HG03196 (cell line): ENCODE measurements at regions not wholly inside any gene's neighbourhood (a gene's known extent, or its start where the extent isn't known, plus 50 kb on each side); places are given as distances from the start of the nearest gene placed in this dataset.
"Not testable (repeated sequence)": the region's sequence is repeated elsewhere in the genome, so short reads cannot be mapped to it uniquely, and the experiment has no call there.

Experiments used
- ATAC-seq: cut with Tn5 transposase; IDR thresholded peaks from one replicate; pipeline ENCODE4 v1.9.1; 2021; ENCODE audit not compliant: unreplicated experiment

DNA sequence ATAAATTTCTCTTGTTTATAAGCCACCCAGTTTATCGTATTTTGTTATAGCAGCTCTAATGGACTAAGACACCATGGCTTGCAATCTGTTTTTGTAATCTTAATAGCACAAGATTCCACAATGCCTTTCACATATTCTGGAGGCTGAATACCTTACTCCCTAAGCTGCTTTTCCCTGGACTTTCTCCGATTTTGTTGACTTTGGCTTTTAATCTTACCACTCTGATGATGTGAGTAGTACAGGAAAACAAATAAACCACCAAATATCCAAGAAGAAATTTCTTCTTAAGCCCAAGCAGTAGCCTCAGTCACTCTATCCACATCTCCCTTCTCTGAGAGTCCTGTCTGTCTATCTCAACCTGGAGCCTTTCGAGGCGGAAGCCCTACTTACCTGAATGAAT, 838.6 kb downstream of the LTN1 start:
- no peak for ATAC-seq

DNA sequence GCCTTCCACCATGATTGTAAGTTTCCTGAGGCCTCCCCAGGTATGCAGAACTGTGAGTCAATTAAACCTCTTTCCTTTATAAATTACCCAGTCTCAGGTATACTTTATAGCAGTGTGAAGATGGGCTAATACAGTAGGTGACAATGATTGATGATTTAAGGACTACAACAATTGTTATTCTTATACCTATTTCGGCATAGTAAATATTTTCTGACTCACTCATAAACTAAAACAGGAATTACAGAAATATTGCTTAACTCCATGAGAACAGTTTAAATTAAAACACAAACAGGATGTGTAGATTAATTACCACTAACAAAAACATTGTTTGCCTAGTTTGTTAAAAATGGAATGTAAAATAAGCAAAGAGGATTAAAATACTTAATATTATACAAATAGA, 839.9 kb downstream of the LTN1 start:
- ATAC-seq = no peak

DNA sequence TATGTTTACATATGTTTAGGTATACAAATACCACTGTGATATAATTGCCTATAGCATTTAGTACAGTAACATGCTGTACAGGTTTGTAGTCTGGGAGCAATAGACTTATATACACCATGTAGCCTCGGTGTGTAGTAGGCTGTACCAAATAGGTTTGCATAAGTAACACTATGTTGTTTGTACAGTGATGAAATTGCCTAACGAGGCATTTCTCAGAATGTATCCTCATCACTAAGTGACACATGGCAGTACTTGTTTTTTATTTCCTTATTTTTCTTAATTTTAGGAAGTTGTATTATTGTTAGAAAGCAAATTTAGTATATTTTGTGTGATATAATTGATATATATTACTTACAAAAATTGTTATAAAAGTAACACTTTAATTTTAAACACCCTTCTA, 840.9 kb downstream of the LTN1 start:
- ATAC-seq = no peak

DNA sequence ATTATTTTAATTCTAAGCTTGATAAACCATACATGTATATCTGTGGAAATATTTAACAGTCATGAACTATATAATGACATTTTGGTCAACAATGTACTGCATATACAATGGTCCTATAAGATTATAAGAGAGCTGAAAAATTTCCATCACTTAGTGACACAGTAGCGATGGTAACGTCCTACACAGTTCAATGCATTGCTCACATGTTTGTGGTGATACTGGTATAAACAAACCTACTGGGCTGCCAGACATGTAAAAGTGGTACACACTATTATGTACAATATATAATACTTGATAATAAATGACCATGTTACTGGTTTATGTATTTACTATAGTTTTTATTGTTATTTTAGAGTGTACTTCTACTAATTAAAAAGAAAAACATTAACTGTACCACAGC, 841.9 kb downstream of the LTN1 start:
- no peak for ATAC-seq

DNA sequence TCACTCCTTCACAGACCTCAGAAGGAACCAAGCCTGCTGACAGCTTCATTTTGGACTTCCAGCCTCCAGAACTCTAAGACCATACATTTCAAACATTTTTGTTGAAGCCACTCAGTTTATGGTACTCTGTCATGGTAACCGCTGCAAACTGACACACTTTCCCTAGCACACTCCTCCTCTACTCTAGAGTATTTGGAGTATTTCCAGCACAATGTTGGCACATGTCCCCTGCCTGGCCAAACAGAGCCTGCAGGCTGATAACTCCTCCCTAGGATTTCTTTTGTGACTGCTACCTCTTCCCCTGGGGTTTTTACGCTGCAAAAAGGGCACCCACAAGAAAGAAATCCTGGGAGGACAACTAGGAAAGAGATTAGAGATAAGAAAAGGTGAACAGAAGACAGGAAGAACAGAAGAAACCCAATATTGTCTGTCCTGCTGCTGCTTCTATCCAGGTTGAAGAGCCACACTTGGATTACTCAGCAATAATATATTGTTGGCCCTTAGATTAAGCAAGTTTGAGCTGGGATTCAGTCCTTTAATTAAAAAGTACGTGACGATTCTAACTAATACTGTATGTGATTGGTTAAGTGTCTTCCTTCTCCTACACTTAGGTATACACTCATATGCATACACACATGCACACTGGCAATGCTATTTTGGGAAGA, 844.1 kb downstream of the LTN1 start:
- ATAC-seq = no peak

DNA sequence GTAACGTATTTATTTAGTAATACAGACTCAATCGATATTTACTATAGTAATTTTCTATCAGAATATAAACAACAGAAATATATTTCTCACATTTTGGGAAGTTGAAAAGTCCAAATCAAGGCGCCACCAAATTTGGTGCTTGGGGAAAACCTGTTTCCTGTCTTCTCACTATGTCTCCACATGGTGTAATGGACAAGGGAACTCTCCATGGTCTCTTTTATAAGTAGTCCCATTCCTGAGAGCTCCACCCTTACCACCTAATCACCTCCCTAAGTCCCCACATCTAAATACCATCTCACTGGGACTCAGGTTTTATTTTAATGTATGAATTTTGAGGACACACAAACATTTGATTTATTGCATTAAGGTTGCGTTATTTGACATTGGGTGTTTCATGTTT, 848.0 kb downstream of the LTN1 start:
- ATAC-seq = no peak

DNA sequence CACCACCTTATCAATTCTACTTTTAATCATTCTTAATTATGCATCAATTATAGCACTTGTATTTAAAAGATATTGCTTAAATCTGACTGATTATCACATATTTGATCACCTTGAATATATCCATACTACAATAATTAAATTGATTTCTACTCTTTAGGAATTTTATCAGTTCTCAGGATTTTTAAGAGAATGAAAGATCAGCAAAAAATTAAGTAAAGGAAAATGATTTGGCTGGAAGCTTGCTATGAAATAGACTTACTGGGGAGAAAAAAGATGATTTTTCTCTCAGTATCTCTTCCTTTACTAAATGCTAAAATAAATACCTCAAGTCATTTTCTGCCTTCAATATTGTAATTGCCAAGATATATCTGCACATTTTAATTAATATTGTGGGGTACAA, 848.6 kb downstream of the LTN1 start:
- no peak for ATAC-seq

DNA sequence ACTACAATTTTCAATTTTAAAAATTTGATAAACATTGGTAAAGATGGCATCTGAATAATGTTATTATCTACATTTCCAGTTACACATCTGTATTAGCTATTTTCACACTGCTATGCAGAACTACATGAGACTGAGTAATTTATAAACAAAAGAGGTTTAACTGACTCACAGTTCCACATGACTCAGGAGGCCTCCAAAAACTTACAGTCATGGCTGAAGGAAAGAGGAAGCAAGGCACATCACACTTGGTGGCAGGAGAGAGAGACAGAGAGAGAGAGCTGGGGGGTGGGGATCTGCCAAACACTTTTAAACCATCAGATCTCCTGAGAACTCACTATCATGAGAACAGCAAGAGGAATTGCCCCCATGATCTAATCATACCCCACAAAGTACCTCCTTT, 850.0 kb downstream of the LTN1 start:
- ATAC-seq = no peak

DNA sequence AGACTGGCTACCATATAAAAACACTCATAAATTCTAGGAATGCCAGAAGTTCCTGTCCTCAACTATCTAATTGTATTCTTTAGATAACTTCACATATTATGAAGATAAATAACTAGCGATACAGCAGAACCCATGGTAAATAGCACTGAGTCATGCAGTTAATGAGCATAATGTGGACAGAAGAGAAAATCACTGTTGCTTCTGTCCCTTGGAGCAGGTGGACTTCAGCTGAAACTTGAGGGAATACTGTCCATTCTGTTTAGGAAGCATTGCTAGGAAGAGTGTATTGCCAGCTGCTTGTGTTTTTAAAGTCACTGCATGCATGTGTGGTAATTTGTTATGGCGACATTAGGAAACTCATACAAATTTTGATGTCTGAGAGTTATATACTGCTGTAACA, 854.4 kb downstream of the LTN1 start:
- ATAC-seq = no peak

DNA sequence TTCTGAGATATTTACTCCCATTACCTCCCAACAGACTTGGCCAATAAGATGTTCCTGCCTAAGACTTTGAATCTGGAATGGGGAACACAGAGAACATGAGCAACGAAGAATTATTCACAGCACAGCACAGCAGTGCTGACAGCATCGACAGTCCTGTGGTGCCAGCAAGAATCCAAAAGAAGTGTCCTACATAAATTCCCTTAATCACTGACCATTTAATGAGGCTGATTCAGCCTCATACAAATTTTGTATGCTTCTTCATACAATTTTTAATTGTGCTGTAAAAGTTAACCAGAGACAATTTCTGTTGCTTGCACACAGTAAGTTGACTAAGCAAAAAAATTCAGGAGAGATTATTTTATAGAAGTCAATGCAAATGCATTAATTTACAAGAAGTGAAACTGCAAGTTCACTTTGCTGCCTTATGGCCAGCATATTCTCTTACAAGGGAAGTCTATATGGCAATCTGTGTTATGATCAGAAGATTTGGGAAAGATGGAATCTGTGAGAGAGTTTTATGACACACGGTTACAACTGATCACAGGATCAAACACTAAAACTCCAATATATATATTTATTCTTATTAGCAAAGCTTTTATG, 855.9 kb downstream of the LTN1 start:
- no peak for ATAC-seq

DNA sequence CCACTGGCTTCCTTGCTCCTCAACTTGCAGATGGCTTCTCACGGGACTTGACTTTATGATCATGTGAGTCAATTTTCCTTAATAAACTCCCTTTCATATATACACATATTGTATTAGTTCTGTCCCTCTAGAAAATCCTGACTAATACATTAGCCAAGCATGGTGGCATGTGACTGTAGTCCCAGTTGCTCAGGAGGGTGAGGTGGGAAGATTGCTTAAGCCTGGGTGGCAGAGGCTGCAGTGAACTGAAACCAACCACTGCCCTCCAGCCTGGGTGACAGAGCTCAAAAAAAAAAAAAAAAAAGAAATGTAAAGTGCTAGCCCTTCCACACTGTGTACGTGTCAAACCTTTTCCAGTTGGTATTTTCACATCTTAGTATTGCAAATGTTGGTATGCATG, 857.0 kb downstream of the LTN1 start:
- ATAC-seq = no peak

DNA sequence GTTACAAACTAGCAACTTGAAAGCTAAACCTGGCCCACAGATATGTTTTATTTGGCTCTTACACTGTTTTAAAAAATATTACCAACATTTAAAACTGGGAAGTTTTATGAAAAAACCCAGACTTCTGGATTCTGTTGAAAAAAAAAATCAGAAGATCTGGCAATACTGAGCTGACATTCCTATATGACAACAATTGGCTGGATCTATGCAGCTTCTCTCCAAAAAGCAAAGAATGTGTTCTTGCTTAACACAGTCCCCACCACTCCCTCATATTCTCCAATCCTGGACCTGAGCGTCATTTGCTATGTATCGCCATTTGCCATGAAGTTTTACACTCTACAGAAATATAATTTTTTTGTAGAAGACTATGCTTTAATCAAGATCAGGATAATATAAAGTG, 859.6 kb downstream of the LTN1 start:
- ATAC-seq = no peak

DNA sequence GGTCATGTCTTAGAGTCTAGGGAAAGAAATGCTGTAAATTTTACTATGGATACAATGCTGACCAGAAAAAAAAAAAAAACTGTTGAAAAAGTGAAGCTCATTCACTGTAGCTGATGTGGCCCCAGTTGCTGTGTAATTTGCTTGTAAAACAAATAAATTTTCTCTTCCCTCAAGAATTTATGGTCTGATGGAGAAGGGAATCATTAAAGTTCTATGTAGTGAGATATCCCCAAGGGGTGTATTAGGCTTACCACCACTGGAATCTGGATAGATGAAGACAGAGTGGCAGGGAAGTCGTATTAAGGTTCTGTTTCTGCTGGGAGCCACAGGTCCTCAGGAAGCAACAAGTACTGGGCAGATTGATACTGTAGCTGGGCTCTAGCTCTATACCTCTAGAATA, 860.0 kb downstream of the LTN1 start:
- no peak for ATAC-seq

DNA sequence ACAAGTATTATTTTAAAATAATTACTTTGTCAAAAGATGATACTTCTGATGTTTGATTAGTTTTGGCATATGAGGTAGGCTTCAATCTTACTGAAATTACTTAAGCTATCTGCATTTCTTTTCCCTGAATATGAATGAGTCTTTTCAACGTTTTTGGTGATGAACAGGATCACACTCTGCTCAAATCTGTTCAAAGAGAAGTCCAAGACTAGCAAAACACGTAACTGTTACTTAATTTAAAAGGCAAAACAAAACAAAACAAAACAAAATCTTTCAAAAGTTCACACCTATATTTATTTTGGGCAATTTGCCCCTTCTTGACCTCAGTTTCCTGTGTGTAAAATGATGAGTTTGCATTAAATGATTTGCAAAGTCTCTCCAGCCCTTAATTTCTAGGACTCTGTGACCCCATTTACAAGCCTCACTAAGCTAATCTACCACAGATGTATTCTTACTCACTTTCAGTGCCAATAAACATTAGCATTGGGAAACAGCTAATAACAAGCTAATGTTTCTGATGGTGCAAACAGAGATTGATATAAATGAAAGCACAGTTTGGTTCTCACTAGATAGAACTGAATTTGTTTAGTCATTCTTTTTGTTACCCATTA, 865.4 kb downstream of the LTN1 start:
- no peak for ATAC-seq

DNA sequence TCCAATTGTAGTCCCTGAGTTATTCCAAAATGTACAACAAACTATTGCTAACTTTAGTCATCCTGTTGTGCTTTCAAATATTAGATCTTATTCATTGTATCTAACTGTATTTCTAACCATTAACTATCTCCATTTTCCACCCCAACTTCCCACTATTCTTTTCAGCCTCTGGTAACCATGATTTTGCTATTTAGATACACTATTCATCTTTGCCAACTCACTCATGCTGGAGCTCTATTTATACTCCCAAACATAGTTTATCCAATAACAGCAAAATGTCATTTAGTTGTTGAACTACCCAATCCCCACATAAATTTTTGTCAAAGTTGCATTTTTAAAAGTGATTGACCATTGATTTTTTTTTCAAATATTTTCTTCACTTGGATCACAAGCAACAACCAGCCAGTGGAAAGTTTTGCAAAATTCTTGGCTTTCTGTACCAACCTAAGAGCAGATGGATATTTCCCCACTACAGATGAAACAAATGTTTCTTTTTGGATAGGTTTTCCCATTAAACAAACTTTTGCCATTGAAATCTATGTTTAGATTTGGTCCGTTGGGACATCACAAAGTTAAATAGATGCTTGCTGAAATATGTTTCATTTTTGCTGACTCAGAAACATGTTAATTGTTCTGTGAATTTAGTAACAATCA, 866.0 kb downstream of the LTN1 start:
- ATAC-seq = no peak

DNA sequence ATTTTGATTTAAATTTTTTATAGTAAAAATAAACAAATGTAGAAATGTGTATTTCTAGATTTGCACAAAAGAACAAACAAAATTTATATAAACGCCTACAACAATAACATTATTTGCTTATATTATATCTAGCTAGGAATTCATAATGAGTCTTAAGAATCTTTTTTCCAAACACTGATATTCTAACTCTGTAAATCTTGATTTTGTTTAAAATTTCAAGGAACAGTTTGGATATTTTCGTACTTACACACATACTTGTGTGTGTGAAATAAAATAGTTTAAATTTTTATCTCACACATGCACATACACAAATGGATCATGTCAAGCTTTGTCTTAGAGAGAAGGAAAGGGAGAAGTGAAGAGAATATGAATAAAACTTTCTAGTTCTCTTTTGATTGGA, 868.1 kb downstream of the LTN1 start:
- ATAC-seq = no peak

DNA sequence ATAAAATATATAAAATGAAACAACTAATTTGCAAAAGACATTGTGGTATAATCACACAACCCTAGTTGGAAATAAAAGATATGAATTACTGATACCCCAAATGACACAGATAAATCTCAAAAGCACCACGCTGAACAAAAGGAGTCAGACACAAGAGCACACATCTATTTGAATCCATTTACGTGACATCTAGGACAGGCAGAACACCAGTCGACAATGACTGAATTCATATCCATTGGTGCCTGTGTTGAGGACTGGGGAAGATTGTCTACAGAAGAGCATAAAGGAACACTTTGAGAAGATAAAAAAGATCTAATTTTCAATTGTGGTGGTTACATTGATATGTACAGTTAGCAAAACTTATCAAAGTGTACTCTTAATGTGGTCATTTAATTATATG, 874.1 kb downstream of the LTN1 start:
- ATAC-seq = no peak

DNA sequence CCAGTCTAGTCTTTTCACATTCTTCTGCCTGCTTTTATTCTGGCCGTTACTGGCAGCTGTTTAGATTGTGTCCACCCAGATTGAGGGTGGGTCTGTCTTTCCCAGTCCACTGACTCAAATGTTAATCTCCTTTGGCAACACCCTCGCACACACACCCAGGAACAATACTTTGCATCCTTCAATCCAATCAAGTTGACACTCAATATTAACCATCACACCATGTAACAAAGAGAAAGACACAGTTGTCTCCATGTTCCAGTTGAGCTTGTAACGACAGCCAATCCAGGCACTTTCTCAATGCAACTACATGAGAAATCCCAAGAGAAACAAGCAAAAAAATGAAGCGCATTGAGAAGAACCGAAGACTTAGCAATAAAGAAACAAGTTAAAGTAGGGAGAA, 877.7 kb downstream of the LTN1 start:
- ATAC-seq = not testable (repeated sequence)

DNA sequence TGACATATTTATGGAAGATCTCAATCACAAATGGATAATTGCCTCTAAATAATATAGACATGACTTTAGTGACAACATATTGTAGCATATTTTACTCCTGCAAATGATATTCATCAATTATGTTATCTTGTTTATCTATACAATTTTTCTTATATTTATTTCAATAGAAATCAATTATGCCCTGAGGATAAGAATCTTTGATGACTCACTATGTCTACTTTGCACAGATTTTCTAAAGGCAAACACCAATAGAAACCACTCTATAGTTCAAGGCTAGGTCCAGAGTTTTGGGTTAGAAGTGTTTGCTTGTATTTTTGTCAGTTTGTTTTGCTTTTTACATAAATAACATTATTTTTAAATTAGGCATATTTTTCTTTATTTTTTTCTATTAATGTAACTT, 879.0 kb downstream of the LTN1 start:
- no peak for ATAC-seq

DNA sequence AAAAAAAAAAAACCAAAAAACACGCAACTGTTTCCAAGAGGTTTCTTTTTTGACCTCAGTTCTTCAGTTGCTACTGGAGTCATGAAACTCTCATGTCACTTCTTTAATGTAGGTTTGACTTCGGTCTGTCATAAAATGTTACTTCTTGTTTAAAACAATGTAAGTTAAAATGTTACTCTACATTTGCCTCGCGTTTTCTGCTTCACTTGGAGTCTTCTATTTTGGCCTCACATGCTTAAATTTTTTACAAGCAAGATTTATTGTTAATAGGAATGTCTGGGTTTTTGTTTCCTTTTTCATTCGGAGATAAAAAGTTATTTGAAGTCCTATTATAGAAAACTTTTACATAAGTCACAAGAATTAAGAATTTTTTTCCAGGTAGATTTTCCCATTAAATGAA, 880.2 kb downstream of the LTN1 start:
- ATAC-seq = no peak

DNA sequence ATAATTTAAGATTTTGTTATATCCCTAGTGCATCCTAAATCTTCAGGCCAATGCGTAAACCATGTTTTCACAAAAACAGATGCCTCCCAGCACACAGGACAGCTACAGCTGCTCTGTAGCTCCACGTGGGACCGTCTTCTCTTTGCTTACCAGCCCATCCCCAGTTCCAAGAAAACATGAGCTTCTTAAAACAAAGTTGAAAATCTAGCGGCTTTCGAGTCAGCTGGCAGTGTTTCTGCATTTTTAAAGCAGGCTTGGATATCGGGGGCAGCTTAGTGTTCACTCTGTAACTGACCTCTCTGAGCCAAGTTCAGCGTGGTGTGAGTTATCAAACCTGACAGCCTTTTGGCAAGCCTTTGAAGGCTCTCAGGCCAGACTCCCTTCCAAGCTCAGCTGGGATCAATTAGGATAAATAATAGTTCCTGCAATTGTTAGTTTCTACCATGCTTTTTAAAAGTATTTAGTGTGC, 881.5 kb downstream of the LTN1 start:
- no peak for ATAC-seq

DNA sequence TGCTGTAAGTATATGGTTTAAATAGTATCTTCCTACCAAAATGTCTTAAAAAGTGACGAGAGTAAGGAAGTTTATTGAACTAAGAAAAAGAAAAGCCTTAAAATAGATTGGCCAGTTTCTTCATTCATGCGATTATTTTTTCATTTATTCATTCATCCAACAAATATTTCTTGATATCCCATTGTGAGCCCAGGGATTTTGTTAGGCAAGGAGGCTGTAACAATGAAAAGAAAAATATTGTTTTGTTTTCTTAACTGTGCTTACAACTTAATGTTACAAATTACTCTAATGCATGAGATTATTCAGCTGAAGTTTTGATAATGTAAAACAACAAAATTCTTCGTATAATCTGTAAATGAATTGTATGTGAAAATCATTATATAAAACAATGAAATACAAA, 882.0 kb downstream of the LTN1 start:
- no peak for ATAC-seq
